Testis (tissue), 2 donors: ENCODE measurements at regions not wholly inside any gene's neighbourhood (a gene's known extent, or its start where the extent isn't known, plus 50 kb on each side); places are given as distances from the start of the nearest gene placed in this dataset.

Experiments used
- DNase-seq: peaks from one replicate; pipeline ENCODE4 v3.0.0-alpha.2; 2019
- H3K27ac ChIP-seq, 2 donors: fragments of 200-600 bp; sonication (generic); one replicate each; pipeline ENCODE4 v1.5.1; 2019
- H3K27me3 ChIP-seq: fragments of 200-600 bp; sonication (generic); one replicate; pipeline ENCODE4 v1.5.1; 2019
- H3K36me3 ChIP-seq: fragments of 200-600 bp; sonication (generic); one replicate; pipeline ENCODE4 v1.5.1; 2017; ENCODE audit warnings: low read depth; ENCODE audit errors: missing control alignments
- H3K4me1 ChIP-seq: fragments of 200-600 bp; sonication (generic); one replicate; pipeline ENCODE4 v1.5.1; 2019
- H3K4me3 ChIP-seq, 2 donors: fragments of 200-600 bp; sonication (generic); one replicate each; pipeline ENCODE4 v1.5.1; 2017 to 2019
- H3K9me3 ChIP-seq: fragments of 200-600 bp; sonication (generic); one replicate; pipeline ENCODE4 v1.5.1; 2017
- POLR2A ChIP-seq: fragments of 450-650 bp; IDR thresholded peaks from one replicate; pipeline ENCODE4 v1.6.1; 2017; ENCODE audit warnings: antibody characterized with exemption, mild to moderate bottlenecking, moderate library complexity
- WGBS, 2 donors: methylation state at CpG; one replicate each; pipeline ENCODE4 v1.1.5; 2018; 5-methylcytosine and 5-hydroxymethylcytosine counted together
- intact Hi-C: fragments of 100-400 bp; cut with DNase I; formaldehyde crosslinking; loops from one replicate; pipeline ENCODE4 v1.15.1; 2023; ENCODE audit warnings: low total_unique reads
- TF ChIP-seq, protein P1 (sequence below), 3 experiments: fragments of 450-650 bp in 2 of 3; fragments of 200-600 bp in 1 of 3; sonication (generic) in 1 of 3; IDR thresholded peaks; one replicate each; pipeline ENCODE4 v1.5.1; 2016 to 2019; ENCODE audit warnings: antibody characterized with exemption in 3 of 3, mild to moderate bottlenecking in 2 of 3, moderate library complexity in 1 of 3

DNA sequence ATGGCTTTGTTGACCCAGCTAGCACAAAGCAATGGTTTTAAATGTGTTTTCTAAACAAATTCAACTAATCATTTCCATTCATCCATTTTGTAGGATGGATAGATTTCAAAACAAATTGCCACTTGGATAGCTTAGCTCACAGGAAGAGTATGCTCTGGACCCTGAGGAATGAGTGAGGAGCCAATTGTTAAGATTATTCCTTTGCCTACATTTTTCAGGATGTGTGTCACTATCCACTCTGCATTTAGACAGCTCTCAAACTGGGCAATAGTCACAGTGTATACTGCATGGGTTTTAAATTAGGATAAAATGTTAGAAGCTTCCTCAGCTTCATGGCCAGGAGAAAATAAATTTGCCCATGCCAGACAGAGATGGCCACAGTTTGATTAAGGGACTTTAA, 605.6 kb upstream of the TEX47 start:
- no peaks in the 10 kb centered on the region for H3K36me3 ChIP-seq
- TF ChIP-seq, protein P1, sequence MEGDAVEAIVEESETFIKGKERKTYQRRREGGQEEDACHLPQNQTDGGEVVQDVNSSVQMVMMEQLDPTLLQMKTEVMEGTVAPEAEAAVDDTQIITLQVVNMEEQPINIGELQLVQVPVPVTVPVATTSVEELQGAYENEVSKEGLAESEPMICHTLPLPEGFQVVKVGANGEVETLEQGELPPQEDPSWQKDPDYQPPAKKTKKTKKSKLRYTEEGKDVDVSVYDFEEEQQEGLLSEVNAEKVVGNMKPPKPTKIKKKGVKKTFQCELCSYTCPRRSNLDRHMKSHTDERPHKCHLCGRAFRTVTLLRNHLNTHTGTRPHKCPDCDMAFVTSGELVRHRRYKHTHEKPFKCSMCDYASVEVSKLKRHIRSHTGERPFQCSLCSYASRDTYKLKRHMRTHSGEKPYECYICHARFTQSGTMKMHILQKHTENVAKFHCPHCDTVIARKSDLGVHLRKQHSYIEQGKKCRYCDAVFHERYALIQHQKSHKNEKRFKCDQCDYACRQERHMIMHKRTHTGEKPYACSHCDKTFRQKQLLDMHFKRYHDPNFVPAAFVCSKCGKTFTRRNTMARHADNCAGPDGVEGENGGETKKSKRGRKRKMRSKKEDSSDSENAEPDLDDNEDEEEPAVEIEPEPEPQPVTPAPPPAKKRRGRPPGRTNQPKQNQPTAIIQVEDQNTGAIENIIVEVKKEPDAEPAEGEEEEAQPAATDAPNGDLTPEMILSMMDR (IDR thresholded peaks at IDR 0.05), result no peak
- TF ChIP-seq POLR2A, result no peak
- no peaks in the 10 kb centered on the region for H3K27me3 ChIP-seq
- no peak for DNase-seq
- H3K4me3 ChIP-seq, result no peak overlapping the region
- intact Hi-C loops, result no loop called here
- H3K27ac ChIP-seq, result no peak overlapping the region
- no peaks in the 10 kb centered on the region for H3K9me3 ChIP-seq
- H3K4me1 ChIP-seq, result no peaks in the 10 kb centered on the region

DNA sequence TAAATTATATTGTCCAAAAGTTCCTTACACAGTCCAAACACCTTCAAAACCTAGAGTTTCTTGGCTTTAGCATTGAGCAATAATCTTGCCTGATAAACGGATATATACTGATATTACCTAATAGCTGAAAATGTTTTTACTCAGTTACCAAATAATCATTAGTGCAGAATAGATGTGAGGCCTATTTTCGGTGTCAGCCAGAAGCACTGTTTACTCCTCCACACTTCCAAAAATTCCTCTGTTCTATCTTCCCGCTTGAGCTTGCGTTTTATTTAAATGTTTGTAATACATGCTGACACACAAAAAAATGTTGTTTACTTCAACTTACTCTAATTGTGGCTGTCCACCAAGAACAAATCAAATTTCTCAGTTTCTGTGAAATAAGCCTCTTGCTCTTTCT, 606.2 kb upstream of the TEX47 start:
- H3K4me3 ChIP-seq, result no peak overlapping the region
- WGBS, 2 donors, result 33 to 40% methylated on average over 4 of the region's 4 CpGs
- H3K27ac ChIP-seq, result no peak overlapping the region
- intact Hi-C loops, result no loop called here
- H3K27me3 ChIP-seq, result no peaks in the 10 kb centered on the region
- no peak for TF ChIP-seq POLR2A
- TF ChIP-seq, protein P1 (IDR thresholded peaks at IDR 0.05), result no peak
- no peaks in the 10 kb centered on the region for H3K36me3 ChIP-seq
- DNase-seq, result no peak
- H3K4me1 ChIP-seq, result no peaks in the 10 kb centered on the region
- no peaks in the 10 kb centered on the region for H3K9me3 ChIP-seq

DNA sequence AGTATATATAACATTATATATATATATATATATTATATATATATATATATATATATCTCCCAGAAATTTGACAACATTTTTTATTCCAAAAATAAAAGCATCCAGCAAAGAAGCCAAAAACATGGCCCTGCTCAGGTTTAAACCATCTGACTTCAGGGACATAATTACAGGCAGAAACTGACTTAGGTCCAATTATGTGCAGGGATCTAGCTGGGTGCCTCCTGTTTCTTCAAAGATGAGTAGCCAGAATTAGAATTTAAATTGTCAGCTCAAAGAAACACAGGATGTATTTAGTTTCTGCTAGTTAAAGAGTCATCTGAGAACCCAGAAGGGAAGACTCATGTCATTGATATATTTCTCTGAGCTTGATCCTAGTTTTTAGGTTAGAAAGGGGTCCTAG, 656.4 kb upstream of the TEX47 start:
- H3K4me3 ChIP-seq, result no peak overlapping the region
- DNase-seq, result no peak
- no peaks in the 10 kb centered on the region for H3K9me3 ChIP-seq
- H3K27ac ChIP-seq, result no peak overlapping the region
- TF ChIP-seq POLR2A, result no peak
- TF ChIP-seq, protein P1 (IDR thresholded peaks at IDR 0.05), result no peak
- no peaks in the 10 kb centered on the region for H3K36me3 ChIP-seq
- intact Hi-C loops, result no loop called here
- no peaks in the 10 kb centered on the region for H3K27me3 ChIP-seq
- H3K4me1 ChIP-seq, result no peaks in the 10 kb centered on the region

DNA sequence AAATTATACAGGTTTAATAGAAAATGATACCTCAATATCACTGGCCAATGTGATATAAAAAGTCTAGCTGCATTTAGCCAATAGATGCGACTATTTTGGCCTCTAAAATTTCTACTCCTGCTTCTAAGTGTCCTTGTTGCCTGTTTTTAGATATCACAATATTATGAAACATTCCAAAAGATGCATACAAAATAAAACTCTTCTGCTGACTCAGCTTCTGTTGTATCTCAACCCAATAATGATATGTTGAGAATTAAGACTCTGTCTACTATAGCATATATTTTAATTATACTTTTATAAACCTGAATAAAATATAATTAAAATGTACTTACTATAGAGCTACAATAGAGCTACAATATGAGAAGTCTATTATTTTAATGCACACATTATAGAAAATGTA, 661.0 kb upstream of the TEX47 start:
- DNase-seq, result no peak
- Histone ChIP-seq H3K36me3 (no peaks in the 10 kb centered on the region), H3K4me1 (no peaks in the 10 kb centered on the region), H3K27me3 (no peaks in the 10 kb centered on the region), H3K27ac (no peak overlapping the region), H3K4me3 (no peak overlapping the region), H3K9me3 (no peaks in the 10 kb centered on the region)
- TF ChIP-seq, protein P1 (IDR thresholded peaks at IDR 0.05), result no peak
- no peak for TF ChIP-seq POLR2A
- intact Hi-C loops, result no loop called here
- WGBS, 2 donors, result 78 to 92% methylated on average over 1 of the region's 1 CpG

DNA sequence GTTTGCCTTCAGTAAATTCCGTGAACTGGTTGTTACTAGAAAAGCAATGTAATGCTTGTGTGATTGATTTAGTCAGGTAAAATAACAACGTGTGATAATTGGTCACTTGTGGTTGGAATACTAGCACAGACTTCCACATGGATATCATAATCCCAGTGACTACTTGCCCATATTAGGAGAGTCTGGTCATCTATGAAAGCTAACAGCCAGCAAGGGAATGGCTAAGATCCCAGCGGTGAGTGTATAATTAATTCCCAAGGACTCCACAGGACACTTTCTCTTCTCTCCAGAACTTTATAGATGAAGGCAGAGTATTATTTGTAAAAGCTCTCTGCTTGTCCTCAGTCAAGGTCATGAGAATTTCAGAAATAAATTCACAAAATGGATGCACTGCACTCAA, 662.6 kb upstream of the TEX47 start:
- DNase-seq, result no peak
- intact Hi-C loops, result no loop called here
- Histone ChIP-seq H3K27me3 (no peaks in the 10 kb centered on the region), H3K27ac (no peak overlapping the region), H3K4me1 (no peaks in the 10 kb centered on the region), H3K4me3 (no peak overlapping the region), H3K9me3 (no peaks in the 10 kb centered on the region), H3K36me3 (no peaks in the 10 kb centered on the region)
- 48 to 50% methylated on average over 3 of the region's 3 CpGs for WGBS, 2 donors
- no peak for TF ChIP-seq POLR2A
- TF ChIP-seq, protein P1 (IDR thresholded peaks at IDR 0.05), result no peak
